ENCODE measurements at regions not wholly inside any gene's neighbourhood (a gene's known extent, or its start where the extent isn't known, plus 50 kb on each side); places are given as distances from the start of the nearest gene placed in this dataset.

DNA sequence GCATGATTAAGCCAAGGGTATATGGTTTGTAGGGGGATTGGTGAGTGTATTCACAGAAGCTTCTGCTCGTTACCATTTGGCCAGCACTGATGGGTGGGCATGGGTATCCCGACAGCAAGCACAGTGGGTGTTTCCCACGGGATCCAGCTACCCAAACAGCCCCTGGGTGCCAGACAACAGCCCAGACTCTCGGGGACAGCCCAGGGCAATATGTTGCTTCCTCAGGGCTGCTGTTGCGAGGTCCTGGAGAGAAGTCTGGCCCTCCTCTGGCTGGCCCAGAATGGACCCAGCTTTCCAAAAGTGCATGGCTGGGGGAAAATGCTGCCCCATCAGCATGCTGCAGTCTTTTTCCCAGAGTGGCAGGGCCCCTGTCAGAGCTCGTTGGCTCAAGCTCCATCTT is 247.0 kb downstream of the IRX1 start:
- TF ChIP-seq RAD21 (IDR thresholded peaks at IDR 0.05; ENCODE audit: low read depth): no peak
- no peak for TF ChIP-seq YY1 (IDR thresholded peaks at IDR 0.05; ENCODE audit: low read depth)
- TF ChIP-seq CEBPB (IDR thresholded peaks at IDR 0.05): no peak
- no peak for TF ChIP-seq CREB1 (IDR thresholded peaks at IDR 0.05; ENCODE audit: low read depth)
- TF ChIP-seq, protein P1, sequence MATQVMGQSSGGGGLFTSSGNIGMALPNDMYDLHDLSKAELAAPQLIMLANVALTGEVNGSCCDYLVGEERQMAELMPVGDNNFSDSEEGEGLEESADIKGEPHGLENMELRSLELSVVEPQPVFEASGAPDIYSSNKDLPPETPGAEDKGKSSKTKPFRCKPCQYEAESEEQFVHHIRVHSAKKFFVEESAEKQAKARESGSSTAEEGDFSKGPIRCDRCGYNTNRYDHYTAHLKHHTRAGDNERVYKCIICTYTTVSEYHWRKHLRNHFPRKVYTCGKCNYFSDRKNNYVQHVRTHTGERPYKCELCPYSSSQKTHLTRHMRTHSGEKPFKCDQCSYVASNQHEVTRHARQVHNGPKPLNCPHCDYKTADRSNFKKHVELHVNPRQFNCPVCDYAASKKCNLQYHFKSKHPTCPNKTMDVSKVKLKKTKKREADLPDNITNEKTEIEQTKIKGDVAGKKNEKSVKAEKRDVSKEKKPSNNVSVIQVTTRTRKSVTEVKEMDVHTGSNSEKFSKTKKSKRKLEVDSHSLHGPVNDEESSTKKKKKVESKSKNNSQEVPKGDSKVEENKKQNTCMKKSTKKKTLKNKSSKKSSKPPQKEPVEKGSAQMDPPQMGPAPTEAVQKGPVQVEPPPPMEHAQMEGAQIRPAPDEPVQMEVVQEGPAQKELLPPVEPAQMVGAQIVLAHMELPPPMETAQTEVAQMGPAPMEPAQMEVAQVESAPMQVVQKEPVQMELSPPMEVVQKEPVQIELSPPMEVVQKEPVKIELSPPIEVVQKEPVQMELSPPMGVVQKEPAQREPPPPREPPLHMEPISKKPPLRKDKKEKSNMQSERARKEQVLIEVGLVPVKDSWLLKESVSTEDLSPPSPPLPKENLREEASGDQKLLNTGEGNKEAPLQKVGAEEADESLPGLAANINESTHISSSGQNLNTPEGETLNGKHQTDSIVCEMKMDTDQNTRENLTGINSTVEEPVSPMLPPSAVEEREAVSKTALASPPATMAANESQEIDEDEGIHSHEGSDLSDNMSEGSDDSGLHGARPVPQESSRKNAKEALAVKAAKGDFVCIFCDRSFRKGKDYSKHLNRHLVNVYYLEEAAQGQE (IDR thresholded peaks at IDR 0.05; ENCODE audit: low read depth): no peak

All from Ishikawa (cell line).